ENCODE measurements at regions not wholly inside any gene's neighbourhood (a gene's known extent, or its start where the extent isn't known, plus 50 kb on each side); places are given as distances from the start of the nearest gene placed in this dataset.

- 69% methylated on average over 3 of the region's 3 CpGs for WGBS
- H3K9me3 ChIP-seq (ENCODE audit: control insufficient read depth, low read length), result no peaks in the 10 kb centered on the region
- ATAC-seq (no peak), DNase-seq (no peak)
- no peak overlapping the region for H3K4me3 ChIP-seq (ENCODE audit: low read length)
- no peaks in the 10 kb centered on the region for H3K4me1 ChIP-seq (ENCODE audit: control insufficient read depth, insufficient read depth, low read length)
- no peak overlapping the region for H3K27ac ChIP-seq (ENCODE audit: low read length)
- intact Hi-C loops (cut with DNase I), result no loop called here
- no peaks in the 10 kb centered on the region for H3K27me3 ChIP-seq (ENCODE audit: control insufficient read depth, insufficient read depth)
Measured at GRCh38 chr13:47087241-47087640, 190.4 kb upstream of the HTR2A start.

- H3K4me3 ChIP-seq (ENCODE audit: low read length), result no peak overlapping the region
Measured at GRCh38 chr13:47085346-47085745, 188.5 kb upstream of the HTR2A start.

GRCh38 chr13:47081850-47082249, 185.0 kb upstream of the HTR2A start:
- ATAC-seq (no peak), DNase-seq (no peak)
- intact Hi-C loops (cut with DNase I), result no loop called here
- Histone ChIP-seq H3K27ac (ENCODE audit: low read length) (no peak overlapping the region), H3K9me3 (ENCODE audit: control insufficient read depth, low read length) (no peaks in the 10 kb centered on the region), H3K27me3 (ENCODE audit: control insufficient read depth, insufficient read depth) (no peaks in the 10 kb centered on the region), H3K4me1 (ENCODE audit: control insufficient read depth, insufficient read depth, low read length) (no peaks in the 10 kb centered on the region), H3K4me3 (ENCODE audit: low read length) (no peak overlapping the region)
- 31% methylated on average over 1 of the region's 1 CpG for WGBS

More at GRCh38 chr13:47085346-47085745, 188.5 kb upstream of the HTR2A start:
- intact Hi-C loops (cut with DNase I), result no loop called here
- Histone ChIP-seq H3K9me3 (ENCODE audit: control insufficient read depth, low read length) (no peaks in the 10 kb centered on the region), H3K4me1 (ENCODE audit: control insufficient read depth, insufficient read depth, low read length) (no peaks in the 10 kb centered on the region), H3K27ac (ENCODE audit: low read length) (no peak overlapping the region), H3K27me3 (ENCODE audit: control insufficient read depth, insufficient read depth) (no peaks in the 10 kb centered on the region)
- ATAC-seq (no peak), DNase-seq (no peak)
- WGBS, result 86% methylated on average over 1 of the region's 1 CpG

GRCh38 chr13:47081246-47081645, 184.4 kb upstream of the HTR2A start:
- WGBS, result 66% methylated on average over 7 of the region's 7 CpGs
- no peak overlapping the region for H3K4me3 ChIP-seq (ENCODE audit: low read length)
- H3K9me3 ChIP-seq (ENCODE audit: control insufficient read depth, low read length), result no peaks in the 10 kb centered on the region
- H3K4me1 ChIP-seq (ENCODE audit: control insufficient read depth, insufficient read depth, low read length), result no peaks in the 10 kb centered on the region
- no peaks in the 10 kb centered on the region for H3K27me3 ChIP-seq (ENCODE audit: control insufficient read depth, insufficient read depth)
- ATAC-seq, result no peak
- intact Hi-C loops (cut with DNase I), result no loop called here
- DNase-seq, result no peak
- no peak overlapping the region for H3K27ac ChIP-seq (ENCODE audit: low read length)

- Histone ChIP-seq H3K9me3 (ENCODE audit: control insufficient read depth, low read length) (no peaks in the 10 kb centered on the region), H3K27me3 (ENCODE audit: control insufficient read depth, insufficient read depth) (no peaks in the 10 kb centered on the region), H3K27ac (ENCODE audit: low read length) (no peak overlapping the region), H3K4me1 (ENCODE audit: control insufficient read depth, insufficient read depth, low read length) (no peaks in the 10 kb centered on the region), H3K4me3 (ENCODE audit: low read length) (no peak overlapping the region)
- WGBS, result 57% methylated on average over 2 of the region's 2 CpGs
- ATAC-seq (no peak), DNase-seq (no peak)
- intact Hi-C loops (cut with DNase I), result no loop called here
Measured at GRCh38 chr13:47080621-47081020, 183.8 kb upstream of the HTR2A start.

GRCh38 chr13:47076500-47076899, 179.6 kb upstream of the HTR2A start:
- intact Hi-C loops (cut with DNase I), result no loop called here
- ATAC-seq, result no peak
- Histone ChIP-seq H3K4me1 (ENCODE audit: control insufficient read depth, insufficient read depth, low read length) (no peaks in the 10 kb centered on the region), H3K27me3 (ENCODE audit: control insufficient read depth, insufficient read depth) (no peaks in the 10 kb centered on the region), H3K9me3 (ENCODE audit: control insufficient read depth, low read length) (no peaks in the 10 kb centered on the region), H3K4me3 (ENCODE audit: low read length) (no peak overlapping the region), H3K27ac (ENCODE audit: low read length) (no peak overlapping the region)
- 52% methylated on average over 2 of the region's 2 CpGs for WGBS
- no peak for DNase-seq

GRCh38 chr13:47069133-47069532, 172.3 kb upstream of the HTR2A start:
- no peak overlapping the region for H3K27ac ChIP-seq (ENCODE audit: low read length)
- H3K4me3 ChIP-seq (ENCODE audit: low read length), result no peak overlapping the region
- intact Hi-C loops (cut with DNase I), result no loop called here
- DNase-seq, result no peak
- 63% methylated on average over 3 of the region's 3 CpGs for WGBS
- no peak for ATAC-seq
- no peaks in the 10 kb centered on the region for H3K9me3 ChIP-seq (ENCODE audit: control insufficient read depth, low read length)
- H3K4me1 ChIP-seq (ENCODE audit: control insufficient read depth, insufficient read depth, low read length), result no peaks in the 10 kb centered on the region
- H3K27me3 ChIP-seq (ENCODE audit: control insufficient read depth, insufficient read depth), result no peaks in the 10 kb centered on the region

- intact Hi-C loops (cut with DNase I), result no loop called here
- ATAC-seq, result no peak
- Histone ChIP-seq H3K27me3 (ENCODE audit: control insufficient read depth, insufficient read depth) (no peaks in the 10 kb centered on the region), H3K4me3 (ENCODE audit: low read length) (no peak overlapping the region), H3K27ac (ENCODE audit: low read length) (no peak overlapping the region), H3K4me1 (ENCODE audit: control insufficient read depth, insufficient read depth, low read length) (no peaks in the 10 kb centered on the region), H3K9me3 (ENCODE audit: control insufficient read depth, low read length) (no peaks in the 10 kb centered on the region)
- no peak for DNase-seq
- 72% methylated on average over 3 of the region's 3 CpGs for WGBS
Measured at GRCh38 chr13:47067306-47067705, 170.5 kb upstream of the HTR2A start.

GRCh38 chr13:47066226-47066625, 169.4 kb upstream of the HTR2A start:
- no peaks in the 10 kb centered on the region for H3K4me1 ChIP-seq (ENCODE audit: control insufficient read depth, insufficient read depth, low read length)
- H3K9me3 ChIP-seq (ENCODE audit: control insufficient read depth, low read length), result no peaks in the 10 kb centered on the region
- intact Hi-C loops (cut with DNase I), result no loop called here
- no peak overlapping the region for H3K27ac ChIP-seq (ENCODE audit: low read length)
- H3K27me3 ChIP-seq (ENCODE audit: control insufficient read depth, insufficient read depth), result no peaks in the 10 kb centered on the region
- ATAC-seq (no peak), DNase-seq (no peak)
- no peak overlapping the region for H3K4me3 ChIP-seq (ENCODE audit: low read length)

GRCh38 chr13:47064381-47064780, 167.5 kb upstream of the HTR2A start:
- Histone ChIP-seq H3K4me3 (ENCODE audit: low read length) (no peak overlapping the region), H3K27ac (ENCODE audit: low read length) (no peak overlapping the region), H3K27me3 (ENCODE audit: control insufficient read depth, insufficient read depth) (no peaks in the 10 kb centered on the region), H3K9me3 (ENCODE audit: control insufficient read depth, low read length) (no peaks in the 10 kb centered on the region), H3K4me1 (ENCODE audit: control insufficient read depth, insufficient read depth, low read length) (no peaks in the 10 kb centered on the region)
- intact Hi-C loops (cut with DNase I), result no loop called here
- DNase-seq (no peak), ATAC-seq (no peak)
- 72% methylated on average over 2 of the region's 2 CpGs for WGBS

GRCh38 chr13:47049276-47049989, 152.6 kb upstream of the HTR2A start:
- ATAC-seq (no peak), DNase-seq (no peak)
- Histone ChIP-seq H3K27ac (ENCODE audit: low read length) (no peak overlapping the region), H3K27me3 (ENCODE audit: control insufficient read depth, insufficient read depth) (no peaks in the 10 kb centered on the region), H3K9me3 (ENCODE audit: control insufficient read depth, low read length) (no peaks in the 10 kb centered on the region), H3K4me3 (ENCODE audit: low read length) (no peak overlapping the region), H3K4me1 (ENCODE audit: control insufficient read depth, insufficient read depth, low read length) (no peaks in the 10 kb centered on the region)
- 55% methylated on average over 4 of the region's 4 CpGs for WGBS
- intact Hi-C loops (cut with DNase I), result no loop called here

- WGBS, result 61% methylated on average over 2 of the region's 2 CpGs
- intact Hi-C loops (cut with DNase I), result no loop called here
- no peak for ATAC-seq
- Histone ChIP-seq H3K9me3 (ENCODE audit: control insufficient read depth, low read length) (no peaks in the 10 kb centered on the region), H3K27ac (ENCODE audit: low read length) (no peak overlapping the region), H3K27me3 (ENCODE audit: control insufficient read depth, insufficient read depth) (no peaks in the 10 kb centered on the region), H3K4me1 (ENCODE audit: control insufficient read depth, insufficient read depth, low read length) (no peaks in the 10 kb centered on the region), H3K4me3 (ENCODE audit: low read length) (no peak overlapping the region)
- DNase-seq, result no peak
Measured at GRCh38 chr13:47046706-47047105, 149.9 kb upstream of the HTR2A start.

All from right cardiac atrium (tissue), 5 donors.